G401 (cell line): ENCODE measurements at regions not wholly inside any gene's neighbourhood (a gene's known extent, or its start where the extent isn't known, plus 50 kb on each side); places are given as distances from the start of the nearest gene placed in this dataset.
"Not testable (repeated sequence)": the region's sequence is repeated elsewhere in the genome, so short reads cannot be mapped to it uniquely, and the experiment has no call there.

ENCODE experiments used
- DNase-seq: peaks from one replicate; pipeline ENCODE4 v3.0.0-alpha.2; 2015; ENCODE audit warnings: low spot score
- in situ Hi-C: cut with HindIII; loops from 2 replicates; pipeline ENCODE4 v1.10.0; 2016; ENCODE audit warnings: low sequenced_read_pairs, mixed read lengths

DNA sequence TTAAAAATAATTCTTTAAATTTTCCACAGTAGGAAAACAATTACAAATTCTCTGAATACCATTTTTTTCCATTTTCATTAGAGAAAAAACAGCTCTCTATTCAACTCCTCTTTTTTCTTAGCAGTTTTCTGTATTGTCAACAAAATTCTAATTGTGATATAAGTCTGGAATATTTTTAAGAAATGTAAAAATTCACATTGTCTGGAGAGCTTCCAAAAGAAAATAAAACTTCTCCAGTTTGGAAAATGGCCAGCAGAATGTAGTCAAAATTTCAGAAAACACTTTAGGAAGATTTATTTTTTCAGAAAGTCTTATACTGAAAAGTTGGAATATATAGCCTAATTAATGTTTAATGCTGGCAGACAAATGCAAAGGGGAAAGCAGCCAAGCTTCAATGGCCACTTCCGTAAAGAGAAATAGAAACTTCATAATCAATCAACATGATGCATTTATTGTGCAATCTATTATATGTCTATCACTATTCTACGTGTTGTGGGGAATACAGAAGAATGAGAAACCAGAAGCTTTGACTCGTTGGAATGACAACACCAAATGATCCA lies 733.2 kb upstream of the PKDCC start:
- in situ Hi-C loops = no loop called here
- DNase-seq = no peak

- in situ Hi-C loops = no loop called here
- DNase-seq = no peak
Measured at GRCh38 chr2:41319437-41319836, 728.4 kb upstream of the PKDCC start.

GRCh38 chr2:41320491-41320890 lies 727.3 kb upstream of the PKDCC start:
- in situ Hi-C loops = no loop called here
- DNase-seq = no peak

- no peak for DNase-seq
- in situ Hi-C loops = no loop called here
Measured at GRCh38 chr2:41321351-41321750, 726.5 kb upstream of the PKDCC start.

DNA sequence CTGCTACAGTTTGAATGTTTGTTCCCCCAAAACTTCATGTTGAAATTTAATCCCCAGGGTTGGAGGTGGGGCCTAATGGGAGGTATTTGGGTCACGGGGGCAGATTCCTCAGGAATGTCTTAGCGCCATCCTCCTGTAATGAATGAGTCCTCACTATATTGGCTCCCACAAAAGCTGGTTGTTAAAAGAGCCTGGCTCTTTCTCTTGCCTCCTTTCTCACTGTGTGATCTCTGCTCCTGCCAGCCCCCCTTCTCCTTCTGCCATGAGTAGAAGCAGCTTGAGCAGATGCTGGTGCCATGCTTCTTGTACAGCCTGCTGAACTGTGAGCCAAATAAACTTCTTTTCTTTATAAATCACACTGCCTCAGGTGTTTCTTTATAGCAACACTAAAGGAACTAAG lies 721.0 kb upstream of the PKDCC start:
- in situ Hi-C loops = no loop called here
- DNase-seq = no peak

DNA sequence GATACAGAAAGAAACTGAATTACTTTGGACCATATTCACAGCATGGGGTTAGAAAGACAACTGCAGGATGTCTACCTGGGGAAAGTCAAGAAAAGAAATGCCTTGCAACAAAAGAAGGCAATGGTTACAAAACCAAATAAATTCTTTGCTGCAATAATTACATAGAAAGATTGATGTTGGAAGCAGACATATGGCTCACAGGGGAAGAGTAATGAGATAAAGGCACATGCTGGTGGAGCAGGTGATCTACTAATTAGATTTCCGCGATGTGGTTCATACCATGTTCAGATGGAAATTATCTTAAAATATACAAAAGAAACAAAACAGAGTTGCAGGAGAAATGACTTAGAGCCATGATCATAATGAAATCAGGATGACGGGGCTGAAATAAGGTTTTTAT lies 718.8 kb upstream of the PKDCC start:
- in situ Hi-C loops = no loop called here
- DNase-seq = peak; percentile 5

DNA sequence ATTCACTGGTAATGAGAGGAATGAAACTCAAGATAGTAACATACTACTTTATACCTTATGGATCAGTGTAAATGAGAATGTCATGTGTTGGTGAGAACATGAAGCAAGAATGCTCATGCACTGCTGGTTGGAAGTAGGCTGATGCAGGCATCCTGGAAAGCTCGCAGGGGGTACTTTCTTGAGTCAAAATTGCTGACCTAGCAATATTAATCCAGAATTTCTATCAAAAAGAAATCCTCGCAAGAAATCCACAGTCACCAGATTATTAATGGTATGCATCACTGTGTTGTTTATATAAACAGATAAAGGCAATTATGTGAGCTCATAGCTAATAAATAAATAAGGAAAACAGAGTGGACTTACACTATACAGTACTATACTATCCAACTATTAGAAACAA lies 713.7 kb upstream of the PKDCC start:
- in situ Hi-C loops = no loop called here

GRCh38 chr2:41335573-41335972 lies 712.2 kb upstream of the PKDCC start:
- in situ Hi-C loops, DNase-seq: not testable (repeated sequence)

More for the DNA sequence above, 713.7 kb upstream of the PKDCC start:
- no peak for DNase-seq

GRCh38 chr2:41337956-41338355 lies 709.9 kb upstream of the PKDCC start:
- DNase-seq = no peak
- in situ Hi-C loops = no loop called here

DNA sequence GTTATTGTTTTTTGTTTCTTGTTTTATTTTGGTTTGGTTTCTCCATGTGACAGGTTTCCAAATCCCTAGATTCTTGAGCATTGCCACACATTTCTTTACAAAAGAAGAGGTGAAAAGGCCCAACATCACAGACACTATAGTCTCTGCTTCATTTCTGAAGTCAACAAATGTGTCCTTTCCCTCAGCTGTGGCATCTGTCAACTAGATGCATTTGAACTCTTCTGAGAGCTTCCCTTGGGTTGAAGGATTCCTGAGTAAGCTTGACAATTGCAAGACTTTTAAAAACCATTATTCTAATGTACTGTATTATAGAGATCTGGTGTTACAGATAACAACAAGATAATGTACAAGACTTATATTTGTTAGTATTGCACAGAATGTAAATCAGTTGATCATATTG lies 703.3 kb upstream of the PKDCC start:
- DNase-seq = no peak
- in situ Hi-C loops = no loop called here

DNA sequence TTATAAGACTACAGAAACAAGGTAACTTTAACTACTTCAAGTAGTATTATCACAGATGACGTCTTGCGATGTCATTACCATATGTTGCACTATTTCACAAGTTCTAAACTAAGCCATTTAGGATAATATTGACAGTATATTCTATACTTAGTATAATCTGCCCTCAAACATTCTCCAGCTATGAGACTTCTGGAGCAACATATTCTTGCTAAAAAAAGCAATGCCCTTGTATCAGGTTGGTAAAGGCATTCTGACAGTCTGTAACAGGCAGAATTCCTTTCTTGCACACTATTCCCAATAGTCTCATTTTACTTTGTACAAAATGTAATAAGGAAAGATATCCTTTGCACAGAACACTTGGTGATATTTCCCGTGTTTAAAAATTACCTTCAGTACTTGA lies 694.8 kb upstream of the PKDCC start:
- in situ Hi-C loops = no loop called here
- DNase-seq = no peak

GRCh38 chr2:41355794-41356193 lies 692.0 kb upstream of the PKDCC start:
- in situ Hi-C loops = no loop called here
- no peak for DNase-seq

DNA sequence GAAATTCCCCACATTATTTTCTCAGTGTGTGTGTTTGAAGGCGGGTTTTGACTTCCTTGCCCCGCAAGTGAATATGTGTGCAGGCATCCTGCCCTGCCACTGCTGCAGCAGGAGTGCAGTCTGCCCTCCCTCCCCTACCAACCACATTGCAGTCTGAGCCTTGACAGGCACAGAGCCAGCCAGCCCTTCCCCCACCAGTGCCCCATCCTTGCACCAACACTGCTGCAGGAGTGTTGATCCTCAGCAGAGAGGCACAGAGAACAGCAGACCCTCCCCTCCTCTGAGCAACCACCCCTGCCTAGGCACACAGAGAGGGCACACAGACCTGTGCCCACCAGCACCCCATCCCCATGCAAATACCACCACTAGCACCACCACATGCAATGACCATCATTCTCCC lies 683.0 kb upstream of the PKDCC start:
- no peak for DNase-seq
- in situ Hi-C loops = no loop called here

DNA sequence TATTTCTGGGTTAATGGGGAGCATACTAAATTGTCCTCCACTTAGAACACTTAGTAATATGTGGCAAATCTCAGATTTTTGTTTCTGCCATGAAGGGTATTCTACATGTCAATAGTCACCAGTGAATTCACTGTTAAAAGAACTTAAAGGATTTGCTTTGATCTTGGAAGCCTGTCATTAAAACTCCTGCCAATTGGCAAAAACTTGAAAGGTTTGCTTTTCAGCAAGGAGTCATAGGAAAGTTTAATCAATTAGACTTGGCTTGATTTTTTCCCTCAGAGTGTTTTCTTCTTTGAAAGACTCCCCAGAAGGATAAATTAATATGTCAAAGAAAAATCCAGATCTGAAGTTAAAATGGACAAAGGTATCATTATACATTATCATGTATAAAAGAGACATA lies 671.9 kb upstream of the PKDCC start:
- in situ Hi-C loops = no loop called here

DNA sequence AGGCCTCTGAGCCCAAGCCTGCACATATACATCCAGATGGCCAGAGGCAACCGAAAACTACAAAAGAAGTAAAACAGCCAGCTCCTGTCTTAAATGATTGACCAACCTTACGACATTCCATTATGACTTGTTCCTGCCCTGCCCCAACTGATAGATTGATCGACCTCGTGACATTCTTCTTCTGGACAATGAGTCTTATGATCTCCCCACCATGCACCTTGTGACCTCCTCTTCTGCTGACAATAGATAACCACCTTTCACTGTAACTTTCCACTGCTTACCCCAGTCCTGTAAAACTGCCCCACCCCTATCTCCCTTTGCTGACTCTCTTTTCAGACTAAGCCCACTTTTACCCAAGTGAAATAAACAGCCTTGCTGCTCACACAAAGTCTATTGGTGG lies 670.0 kb upstream of the PKDCC start:
- in situ Hi-C loops = no loop called here
- DNase-seq = no peak

More for the DNA sequence above, 671.9 kb upstream of the PKDCC start:
- DNase-seq = no peak

DNA sequence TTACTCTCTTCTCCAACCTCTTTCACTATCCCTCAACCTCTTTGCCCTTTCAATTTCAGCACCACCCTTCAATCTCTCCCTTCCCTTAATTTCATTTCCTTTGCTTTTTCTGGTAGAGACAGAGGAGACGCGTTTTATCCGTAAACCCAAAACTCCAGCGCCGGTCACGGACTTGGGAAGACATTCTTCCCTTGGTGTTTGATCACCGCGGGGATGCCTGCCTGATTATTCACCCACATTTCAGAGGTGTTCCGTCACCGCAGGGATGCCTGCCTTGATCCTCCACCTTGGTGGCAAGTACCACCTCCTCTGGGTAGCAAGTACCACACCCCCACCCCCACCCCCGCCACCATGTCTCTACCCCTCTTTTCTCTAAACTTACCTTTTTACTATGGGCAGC lies 669.4 kb upstream of the PKDCC start:
- DNase-seq = no peak
- in situ Hi-C loops = no loop called here

GRCh38 chr2:41379496-41380221 lies 668.2 kb upstream of the PKDCC start:
- in situ Hi-C loops = no loop called here
- no peak for DNase-seq

DNA sequence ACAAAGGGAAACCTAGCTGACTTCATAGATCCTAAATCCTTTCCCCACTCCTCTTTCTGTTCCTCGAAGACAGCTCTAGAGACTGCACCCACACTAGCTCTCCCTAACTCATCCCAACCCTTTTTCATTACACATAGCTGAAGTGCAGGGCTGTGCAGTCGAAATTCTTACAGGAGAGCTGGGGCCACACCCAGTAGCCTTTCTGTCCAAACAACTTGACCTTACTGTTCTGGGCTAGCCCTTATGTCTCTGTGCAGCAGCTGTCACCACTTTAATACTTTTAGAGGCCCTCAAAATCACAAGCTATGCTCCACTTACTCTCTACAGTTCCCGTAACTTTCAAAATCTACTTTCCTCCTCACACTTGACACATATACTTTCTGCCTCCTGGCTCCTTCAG lies 666.1 kb upstream of the PKDCC start:
- in situ Hi-C loops = no loop called here
- no peak for DNase-seq

GRCh38 chr2:41387519-41387918 lies 660.3 kb upstream of the PKDCC start:
- in situ Hi-C loops = no loop called here

GRCh38 chr2:41393621-41394020 lies 654.2 kb upstream of the PKDCC start:
- DNase-seq = no peak
- in situ Hi-C loops = no loop called here

More at GRCh38 chr2:41387519-41387918, 660.3 kb upstream of the PKDCC start:
- no peak for DNase-seq

DNA sequence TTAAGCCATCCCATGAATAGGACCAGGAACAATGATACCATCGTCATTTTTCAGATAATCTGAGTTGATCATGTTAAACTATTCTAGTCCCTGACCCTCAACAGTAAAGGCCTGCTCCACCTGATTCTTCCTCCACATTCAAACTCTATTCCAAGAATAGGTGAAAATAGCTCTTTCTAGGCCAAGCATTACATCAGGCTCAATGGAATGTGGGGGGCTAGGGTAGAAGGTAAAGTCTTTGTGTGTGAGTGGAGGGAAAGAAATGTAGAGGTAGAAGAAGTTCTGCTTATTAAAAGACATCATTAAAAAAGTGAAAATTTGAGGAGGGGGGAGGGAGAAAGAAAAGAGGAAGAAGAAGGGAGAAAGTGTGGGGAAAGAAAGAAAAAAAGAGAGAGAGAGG lies 653.3 kb upstream of the PKDCC start:
- no peak for DNase-seq
- in situ Hi-C loops = no loop called here
